ENCODE measurements at regions not wholly inside any gene's neighbourhood (a gene's known extent, or its start where the extent isn't known, plus 50 kb on each side); places are given as distances from the start of the nearest gene placed in this dataset.
"Not testable (repeated sequence)": the region's sequence is repeated elsewhere in the genome, so short reads cannot be mapped to it uniquely, and the experiment has no call there.

- H3K27me3 Mint-ChIP-seq, result peaks cover 12% of the 10 kb centered on the region
- no peak overlapping the region for H3K27ac Mint-ChIP-seq
- H3K4me1 Mint-ChIP-seq, result no peaks in the 10 kb centered on the region
- peaks cover 9% of the 10 kb centered on the region for H3K9me3 Mint-ChIP-seq
- no peak overlapping the region for H3K4me3 Mint-ChIP-seq
- ATAC-seq (replicated peaks), result no peak
- no peaks in the 10 kb centered on the region for H3K36me3 Mint-ChIP-seq (ENCODE audit: low read depth)
Observed at GRCh38 chr6:121694389-121694788, 258.9 kb downstream of the GJA1 start.

- H3K4me3 Mint-ChIP-seq, result no peak overlapping the region
- H3K4me1 Mint-ChIP-seq, result no peaks in the 10 kb centered on the region
- peaks cover 9% of the 10 kb centered on the region for H3K9me3 Mint-ChIP-seq
- no peaks in the 10 kb centered on the region for H3K36me3 Mint-ChIP-seq (ENCODE audit: low read depth)
- ATAC-seq (replicated peaks), result no peak
- peaks cover 12% of the 10 kb centered on the region for H3K27me3 Mint-ChIP-seq
- H3K27ac Mint-ChIP-seq, result no peak overlapping the region
Observed at GRCh38 chr6:121694801-121695251, 259.4 kb downstream of the GJA1 start.

DNA sequence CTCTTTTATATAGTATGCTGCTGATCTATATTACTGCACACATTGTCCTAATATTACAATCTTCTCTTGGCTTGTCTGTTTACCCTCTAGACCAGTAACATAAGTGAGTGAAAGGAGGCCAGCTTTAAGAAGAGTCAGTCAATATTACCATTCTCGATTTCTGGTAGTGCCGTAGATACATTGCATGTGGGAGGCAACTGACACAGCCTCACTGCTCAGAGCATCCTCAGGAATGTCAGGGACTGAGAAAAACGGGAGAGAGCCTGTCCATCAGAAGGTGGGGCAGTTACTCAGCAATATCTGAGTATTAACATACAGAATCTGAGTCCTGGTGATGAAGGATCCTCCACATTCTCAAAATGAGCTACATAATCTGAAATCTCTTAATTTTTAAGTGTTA is 259.9 kb downstream of the GJA1 start:
- Mint-ChIP-seq H3K4me3 (no peak overlapping the region), H3K4me1 (no peaks in the 10 kb centered on the region), H3K36me3 (ENCODE audit: low read depth) (no peaks in the 10 kb centered on the region), H3K9me3 (peaks cover 10% of the 10 kb centered on the region), H3K27ac (no peak overlapping the region), H3K27me3 (peaks cover 12% of the 10 kb centered on the region)
- ATAC-seq (replicated peaks), result no peak

DNA sequence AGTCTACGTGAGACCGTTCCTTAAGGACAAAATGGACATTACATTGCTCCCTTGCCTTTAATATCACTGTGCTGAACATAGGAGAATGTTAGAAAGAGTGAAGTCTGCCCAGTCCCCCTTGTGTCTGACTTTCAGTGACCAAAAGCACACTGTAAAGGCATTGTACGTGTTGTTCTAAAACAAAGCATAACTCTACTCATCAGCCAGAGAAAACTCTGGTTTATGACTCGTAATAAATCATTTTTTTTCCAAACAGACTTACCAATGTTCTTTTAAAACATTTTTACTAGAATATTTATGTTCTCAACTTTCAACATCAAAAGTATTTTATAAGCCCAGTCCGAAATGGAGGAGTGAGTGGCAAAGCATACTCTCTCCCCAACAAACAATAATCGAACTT is 262.5 kb downstream of the GJA1 start:
- no peak overlapping the region for H3K27ac Mint-ChIP-seq
- ATAC-seq (replicated peaks), result no peak
- no peak overlapping the region for H3K4me3 Mint-ChIP-seq
- peaks cover 14% of the 10 kb centered on the region for H3K9me3 Mint-ChIP-seq
- no peaks in the 10 kb centered on the region for H3K36me3 Mint-ChIP-seq (ENCODE audit: low read depth)
- peaks cover 12% of the 10 kb centered on the region for H3K27me3 Mint-ChIP-seq
- no peaks in the 10 kb centered on the region for H3K4me1 Mint-ChIP-seq

GRCh38 chr6:121698617-121699016 is 263.2 kb downstream of the GJA1 start:
- H3K4me1 Mint-ChIP-seq, result no peaks in the 10 kb centered on the region
- no peak overlapping the region for H3K4me3 Mint-ChIP-seq
- no peak for ATAC-seq (replicated peaks)
- no peaks in the 10 kb centered on the region for H3K36me3 Mint-ChIP-seq (ENCODE audit: low read depth)
- H3K9me3 Mint-ChIP-seq, result peaks cover 12% of the 10 kb centered on the region
- H3K27me3 Mint-ChIP-seq, result peaks cover 12% of the 10 kb centered on the region
- H3K27ac Mint-ChIP-seq, result no peak overlapping the region

DNA sequence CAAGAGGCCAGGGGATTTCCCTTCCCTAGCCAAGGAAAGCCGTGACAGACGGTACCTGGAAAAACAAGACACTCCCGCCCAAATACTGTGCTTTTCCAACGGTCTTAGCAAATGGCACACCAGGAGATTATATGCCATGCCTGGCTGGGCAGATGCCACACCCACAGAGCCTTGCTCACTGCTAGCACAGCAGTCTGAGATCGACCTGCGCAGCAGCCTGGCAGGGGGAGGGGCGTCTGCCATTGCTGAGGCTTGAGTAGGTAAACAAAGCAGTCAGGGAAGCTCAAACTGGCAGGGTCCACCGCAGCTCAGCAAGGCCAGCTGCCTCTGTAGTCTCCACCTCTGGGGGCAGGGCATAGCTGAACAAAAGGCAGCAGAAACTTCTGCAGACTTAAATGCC is 267.7 kb downstream of the GJA1 start:
- H3K4me3 Mint-ChIP-seq; H3K36me3 Mint-ChIP-seq (ENCODE audit: low read depth); H3K27ac Mint-ChIP-seq; H3K27me3 Mint-ChIP-seq; H3K4me1 Mint-ChIP-seq; ATAC-seq (replicated peaks): not testable (repeated sequence)
- H3K9me3 Mint-ChIP-seq, result peaks cover 21% of the 10 kb centered on the region

DNA sequence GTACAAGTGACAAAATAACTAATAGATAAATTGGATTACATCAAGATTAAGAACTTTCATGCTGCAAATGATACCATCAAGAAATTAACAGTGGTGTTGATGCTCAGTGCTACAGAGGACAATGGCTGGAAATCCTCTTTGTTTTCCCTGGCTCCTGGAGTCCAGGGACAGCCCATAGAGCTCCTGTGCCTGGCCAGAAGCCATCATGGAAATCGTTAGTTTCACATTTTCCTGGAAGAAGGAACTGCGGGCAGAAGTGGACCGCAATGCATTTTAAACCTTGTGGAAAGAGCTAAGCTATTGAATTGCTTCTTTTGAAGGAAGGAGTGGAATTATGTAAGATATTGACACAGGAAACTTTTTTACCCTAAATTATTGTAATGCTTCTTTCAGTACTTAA is 276.0 kb downstream of the GJA1 start:
- H3K4me1 Mint-ChIP-seq, result no peaks in the 10 kb centered on the region
- H3K9me3 Mint-ChIP-seq, result no peaks in the 10 kb centered on the region
- no peak overlapping the region for H3K4me3 Mint-ChIP-seq
- no peaks in the 10 kb centered on the region for H3K27me3 Mint-ChIP-seq
- no peak for ATAC-seq (replicated peaks)
- H3K27ac Mint-ChIP-seq, result no peak overlapping the region
- H3K36me3 Mint-ChIP-seq (ENCODE audit: low read depth), result no peaks in the 10 kb centered on the region

DNA sequence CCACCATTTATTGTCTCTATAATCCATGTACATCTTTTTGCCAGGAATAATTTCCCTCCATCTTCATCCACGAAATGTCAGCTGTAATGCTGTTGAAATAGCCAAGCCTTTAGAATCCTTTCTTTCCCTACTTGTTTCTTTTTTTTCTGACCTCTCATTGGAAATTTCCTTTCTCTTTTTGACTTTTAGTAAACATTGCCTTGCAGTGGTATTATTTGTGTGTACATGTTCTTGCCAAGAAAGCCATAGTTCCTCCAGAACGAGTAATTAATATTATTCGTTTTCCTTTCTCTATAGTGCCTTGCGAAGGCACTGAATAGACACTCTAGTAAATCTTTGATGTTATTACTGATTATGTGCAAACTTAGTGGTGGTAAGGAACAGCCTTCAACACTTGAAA is 282.2 kb downstream of the GJA1 start:
- no peak overlapping the region for H3K4me3 Mint-ChIP-seq
- H3K27ac Mint-ChIP-seq, result no peak overlapping the region
- peaks cover 4% of the 10 kb centered on the region for H3K9me3 Mint-ChIP-seq
- H3K4me1 Mint-ChIP-seq, result no peaks in the 10 kb centered on the region
- no peaks in the 10 kb centered on the region for H3K36me3 Mint-ChIP-seq (ENCODE audit: low read depth)
- no peak for ATAC-seq (replicated peaks)
- H3K27me3 Mint-ChIP-seq, result no peaks in the 10 kb centered on the region

DNA sequence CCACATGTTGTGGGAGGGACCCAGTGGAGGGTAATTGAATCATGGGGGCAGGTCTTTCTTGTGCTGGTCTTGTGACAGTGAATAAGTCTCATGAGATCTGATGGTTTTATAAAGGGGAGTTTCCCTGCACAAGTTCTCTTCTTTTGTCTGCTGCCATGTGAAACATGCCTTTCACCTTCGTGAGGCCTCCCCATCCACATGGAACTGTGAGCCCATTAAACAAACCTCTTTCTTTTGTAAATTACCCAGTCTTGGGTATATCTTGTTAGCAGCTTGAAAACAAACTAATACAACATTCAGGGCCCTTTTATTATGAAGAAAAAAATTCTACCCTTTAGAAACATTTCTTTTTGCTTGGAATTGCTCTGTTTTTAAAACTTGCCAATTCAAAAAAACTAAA is 285.4 kb downstream of the GJA1 start:
- H3K36me3 Mint-ChIP-seq (ENCODE audit: low read depth); H3K9me3 Mint-ChIP-seq; H3K27ac Mint-ChIP-seq; H3K27me3 Mint-ChIP-seq; H3K4me1 Mint-ChIP-seq; H3K4me3 Mint-ChIP-seq; ATAC-seq (replicated peaks): not testable (repeated sequence)

- H3K36me3 Mint-ChIP-seq (ENCODE audit: low read depth), result no peaks in the 10 kb centered on the region
- no peaks in the 10 kb centered on the region for H3K4me1 Mint-ChIP-seq
- no peaks in the 10 kb centered on the region for H3K27me3 Mint-ChIP-seq
- no peak for ATAC-seq (replicated peaks)
- peaks cover 4% of the 10 kb centered on the region for H3K9me3 Mint-ChIP-seq
- H3K27ac Mint-ChIP-seq, result no peak overlapping the region
- H3K4me3 Mint-ChIP-seq, result no peak overlapping the region
Observed at GRCh38 chr6:121723623-121724022, 288.2 kb downstream of the GJA1 start.

DNA sequence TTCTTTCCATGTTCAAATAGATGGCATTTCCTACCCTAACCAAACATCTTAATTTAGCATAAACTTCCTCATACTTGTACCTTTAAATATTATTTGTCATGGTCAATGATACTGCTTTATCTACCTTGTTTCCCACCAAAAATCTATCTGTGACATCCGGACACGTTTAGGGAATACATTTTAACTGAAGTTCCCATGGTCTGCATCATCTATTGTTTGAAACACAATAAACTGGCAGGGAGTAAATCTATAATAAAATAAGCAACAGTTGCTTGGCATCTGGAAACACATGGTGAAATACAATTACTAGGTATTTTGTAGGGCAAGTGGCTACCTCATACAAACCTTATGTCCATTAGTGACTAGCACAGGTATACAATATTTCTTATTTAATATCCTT is 289.1 kb downstream of the GJA1 start:
- Mint-ChIP-seq H3K4me1 (no peaks in the 10 kb centered on the region), H3K4me3 (no peak overlapping the region), H3K9me3 (peaks cover 4% of the 10 kb centered on the region), H3K27me3 (no peaks in the 10 kb centered on the region), H3K36me3 (ENCODE audit: low read depth) (no peaks in the 10 kb centered on the region), H3K27ac (no peak overlapping the region)
- no peak for ATAC-seq (replicated peaks)

DNA sequence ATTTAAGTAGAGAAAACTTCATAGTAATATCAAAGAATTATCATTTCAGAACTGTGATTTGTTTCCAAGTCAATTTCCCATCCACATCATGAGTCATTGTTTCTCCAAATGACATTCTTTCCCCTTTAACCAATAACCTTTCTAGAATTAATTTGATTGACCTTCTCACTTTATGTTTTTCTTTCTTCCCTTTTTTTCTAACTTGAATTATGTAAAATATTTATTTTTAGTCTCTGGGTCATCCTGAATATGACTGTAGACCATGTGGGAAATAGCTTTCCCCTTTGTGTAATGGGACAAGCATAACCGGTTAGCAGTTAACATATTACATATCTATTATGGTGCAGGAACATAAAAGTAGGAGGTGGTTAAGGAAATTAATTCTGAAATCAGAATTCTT is 291.1 kb downstream of the GJA1 start:
- Mint-ChIP-seq H3K4me1 (no peaks in the 10 kb centered on the region), H3K36me3 (ENCODE audit: low read depth) (no peaks in the 10 kb centered on the region), H3K9me3 (peaks cover 4% of the 10 kb centered on the region), H3K27ac (no peak overlapping the region), H3K27me3 (no peaks in the 10 kb centered on the region), H3K4me3 (no peak overlapping the region)
- no peak for ATAC-seq (replicated peaks)

GRCh38 chr6:121730616-121731015 is 295.2 kb downstream of the GJA1 start:
- Mint-ChIP-seq H3K27ac (no peak overlapping the region), H3K4me1 (no peaks in the 10 kb centered on the region), H3K4me3 (no peak overlapping the region), H3K36me3 (ENCODE audit: low read depth) (no peaks in the 10 kb centered on the region), H3K27me3 (no peaks in the 10 kb centered on the region), H3K9me3 (no peaks in the 10 kb centered on the region)
- no peak for ATAC-seq (replicated peaks)

DNA sequence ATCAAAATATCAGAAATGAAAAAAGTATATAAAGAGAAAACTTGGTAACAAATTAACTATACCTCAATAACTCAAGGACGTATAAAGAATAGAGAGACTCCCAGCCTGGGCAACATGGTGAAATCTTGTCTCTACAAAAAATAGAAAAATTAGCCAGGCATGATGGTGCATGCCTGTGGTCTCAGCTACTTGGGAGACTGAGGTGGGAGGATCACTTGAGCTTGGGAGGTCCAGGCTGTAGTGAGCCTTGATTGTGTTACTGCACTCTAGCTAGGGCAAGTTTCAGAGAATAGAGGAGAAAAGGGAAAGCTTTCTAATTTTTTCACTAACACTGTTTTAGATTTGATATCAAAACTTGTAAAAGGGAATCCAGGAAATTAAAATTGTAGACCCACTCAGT is 295.9 kb downstream of the GJA1 start:
- Mint-ChIP-seq H3K9me3 (no peaks in the 10 kb centered on the region), H3K27me3 (no peaks in the 10 kb centered on the region), H3K36me3 (ENCODE audit: low read depth) (no peaks in the 10 kb centered on the region), H3K27ac (no peak overlapping the region), H3K4me1 (no peaks in the 10 kb centered on the region), H3K4me3 (no peak overlapping the region)
- no peak for ATAC-seq (replicated peaks)

DNA sequence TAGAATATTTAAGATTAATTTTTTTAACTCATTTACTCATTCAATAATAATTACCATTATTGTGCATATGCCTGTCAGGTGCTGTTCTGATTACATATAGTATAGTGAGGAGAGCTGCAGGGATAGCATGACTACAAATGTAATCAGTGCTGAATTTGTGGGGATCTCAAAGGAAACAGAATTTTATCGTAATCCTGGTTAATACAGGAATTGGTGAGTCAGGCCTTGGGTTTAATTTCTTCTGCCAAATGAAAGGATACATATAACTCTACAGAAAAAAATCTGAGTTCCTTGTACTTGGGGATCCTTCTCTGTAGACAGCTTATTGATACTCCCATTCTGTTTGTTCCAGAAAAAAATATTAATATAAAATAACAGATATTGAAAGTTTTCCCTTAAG is 297.2 kb downstream of the GJA1 start:
- Mint-ChIP-seq H3K27ac (no peak overlapping the region), H3K4me1 (no peaks in the 10 kb centered on the region), H3K4me3 (no peak overlapping the region), H3K36me3 (ENCODE audit: low read depth) (no peaks in the 10 kb centered on the region), H3K9me3 (no peaks in the 10 kb centered on the region), H3K27me3 (no peaks in the 10 kb centered on the region)
- no peak for ATAC-seq (replicated peaks)

DNA sequence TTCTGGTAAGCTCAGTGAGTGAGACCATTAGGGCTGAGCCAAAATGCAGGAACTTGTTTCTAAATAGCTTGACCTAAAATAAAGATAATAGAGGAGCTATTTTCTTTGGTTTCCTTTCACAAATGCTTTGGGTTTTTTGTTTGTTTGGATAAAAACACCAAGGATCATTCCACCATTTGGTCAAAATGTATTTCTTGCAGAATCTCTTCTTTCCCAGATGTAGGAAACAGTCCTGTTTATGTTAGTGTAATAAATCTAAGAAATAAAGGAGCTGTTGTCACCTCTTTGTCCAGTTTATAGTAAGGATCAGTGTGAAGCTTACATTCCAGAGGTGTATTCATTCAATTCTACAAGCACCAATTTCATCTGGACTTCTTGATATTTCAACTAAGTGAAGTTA is 297.8 kb downstream of the GJA1 start:
- H3K9me3 Mint-ChIP-seq, result peaks cover 3% of the 10 kb centered on the region
- no peak overlapping the region for H3K4me3 Mint-ChIP-seq
- no peaks in the 10 kb centered on the region for H3K4me1 Mint-ChIP-seq
- H3K27ac Mint-ChIP-seq, result no peak overlapping the region
- H3K36me3 Mint-ChIP-seq (ENCODE audit: low read depth), result no peaks in the 10 kb centered on the region
- no peaks in the 10 kb centered on the region for H3K27me3 Mint-ChIP-seq
- no peak for ATAC-seq (replicated peaks)

All from activated T-helper 17 cell treated with anti-CD3 and anti-CD28 coated beads, Interleukin-2, amount 50 U/mL, for 72 hours (primary cell).